ENCODE measurements at regions not wholly inside any gene's neighbourhood (a gene's known extent, or its start where the extent isn't known, plus 50 kb on each side); places are given as distances from the start of the nearest gene placed in this dataset.

DNA sequence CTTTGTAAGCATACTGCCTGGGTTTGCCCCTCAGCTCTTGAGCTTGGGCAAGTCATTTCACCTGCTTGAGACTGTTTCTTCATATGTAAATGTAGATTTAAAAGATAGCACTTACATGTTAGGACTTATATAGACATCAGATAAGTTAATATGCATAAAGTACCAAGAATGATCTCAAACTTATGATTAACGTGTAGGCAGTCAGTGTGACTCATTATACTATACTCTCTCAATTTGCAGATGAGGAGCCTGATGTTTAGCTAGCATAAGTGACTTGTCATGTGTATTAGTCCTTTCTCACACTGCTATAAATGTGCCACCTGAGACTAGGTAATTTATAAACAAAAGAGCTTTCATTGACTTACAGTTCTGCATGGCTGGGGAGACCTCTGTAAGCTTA, 690.5 kb downstream of the KCNJ2 start:
- DNase-seq = no peak
- ChIA-PET POLR2A (ENCODE audit: unreplicated experiment) (no interaction called here), CTCF (no interaction called here)
- intact Hi-C loops (cut with micrococcal nuclease) = loop anchor here (10.0 kb wide), 1 partner anchor 225 kb away; no protein-coding TSS in a partner anchor
- no peaks in the 10 kb centered on the region for H3F3A ChIP-seq (ENCODE audit: low read length, unreplicated experiment)
- no peaks in the 10 kb centered on the region for H4K20me1 ChIP-seq (ENCODE audit: low read length)
- no peaks in the 10 kb centered on the region for H3K79me2 ChIP-seq (ENCODE audit: low read length)
- H3K4me1 ChIP-seq (ENCODE audit: insufficient read depth, low read length) = peaks cover 15% of the 10 kb centered on the region
- no peaks in the 10 kb centered on the region for H3K9me3 ChIP-seq (ENCODE audit: low read length)
- H3K4me3 ChIP-seq (ENCODE audit: low read length) = no peak overlapping the region
- TF ChIP-seq EZH2 (IDR thresholded peaks at IDR 0.05; ENCODE audit: low read length, unreplicated experiment) (no peak), EZH2phosphoT487 (IDR thresholded peaks at IDR 0.05; ENCODE audit: borderline replicate concordance, low read length) (no peak)
- TF ChIP-seq, protein P1, sequence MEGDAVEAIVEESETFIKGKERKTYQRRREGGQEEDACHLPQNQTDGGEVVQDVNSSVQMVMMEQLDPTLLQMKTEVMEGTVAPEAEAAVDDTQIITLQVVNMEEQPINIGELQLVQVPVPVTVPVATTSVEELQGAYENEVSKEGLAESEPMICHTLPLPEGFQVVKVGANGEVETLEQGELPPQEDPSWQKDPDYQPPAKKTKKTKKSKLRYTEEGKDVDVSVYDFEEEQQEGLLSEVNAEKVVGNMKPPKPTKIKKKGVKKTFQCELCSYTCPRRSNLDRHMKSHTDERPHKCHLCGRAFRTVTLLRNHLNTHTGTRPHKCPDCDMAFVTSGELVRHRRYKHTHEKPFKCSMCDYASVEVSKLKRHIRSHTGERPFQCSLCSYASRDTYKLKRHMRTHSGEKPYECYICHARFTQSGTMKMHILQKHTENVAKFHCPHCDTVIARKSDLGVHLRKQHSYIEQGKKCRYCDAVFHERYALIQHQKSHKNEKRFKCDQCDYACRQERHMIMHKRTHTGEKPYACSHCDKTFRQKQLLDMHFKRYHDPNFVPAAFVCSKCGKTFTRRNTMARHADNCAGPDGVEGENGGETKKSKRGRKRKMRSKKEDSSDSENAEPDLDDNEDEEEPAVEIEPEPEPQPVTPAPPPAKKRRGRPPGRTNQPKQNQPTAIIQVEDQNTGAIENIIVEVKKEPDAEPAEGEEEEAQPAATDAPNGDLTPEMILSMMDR (conservative IDR thresholded peaks at IDR 0.05; ENCODE audit: low read depth, low read length) = no peak
- no peaks in the 10 kb centered on the region for H3K36me3 ChIP-seq (ENCODE audit: low read depth, low read length)
- H3K27me3 ChIP-seq (ENCODE audit: low read length) = no peaks in the 10 kb centered on the region
- no peak overlapping the region for H3K9ac ChIP-seq (ENCODE audit: low read length)
- no TSS peak for BruUV-seq (replicated peaks)
- no peak overlapping the region for H2AFZ ChIP-seq (ENCODE audit: low read length)
- no peak for ATAC-seq
- H3K27ac ChIP-seq (ENCODE audit: low read length) = no peak overlapping the region
- no peaks in the 10 kb centered on the region for H3K9me2 ChIP-seq (replicated peaks; ENCODE audit: low read length)
- no peak overlapping the region for H3K4me2 ChIP-seq (ENCODE audit: low read length)

DNA sequence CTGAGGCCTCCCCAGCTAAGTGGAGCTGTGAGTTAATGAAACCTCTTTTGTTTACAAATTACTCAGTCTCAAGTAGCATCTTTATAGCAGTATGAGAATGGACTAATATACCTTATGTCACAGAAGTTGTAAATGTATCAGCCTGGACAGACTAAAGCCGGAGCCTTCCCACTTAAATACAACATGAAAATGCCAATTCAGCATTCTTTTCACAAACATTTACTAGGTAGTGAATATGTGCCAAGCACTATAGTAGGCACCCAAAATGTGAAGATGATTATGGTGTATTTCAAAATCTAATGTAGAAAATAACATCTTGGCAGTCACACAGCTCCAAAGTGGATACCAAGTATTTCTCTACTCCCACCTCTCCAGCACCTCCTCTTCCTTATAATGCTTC, 693.0 kb downstream of the KCNJ2 start:
- no peak overlapping the region for H3K4me2 ChIP-seq (ENCODE audit: low read length)
- no peak overlapping the region for H2AFZ ChIP-seq (ENCODE audit: low read length)
- DNase-seq = no peak
- H3K36me3 ChIP-seq (ENCODE audit: low read depth, low read length) = no peaks in the 10 kb centered on the region
- POLR2A ChIA-PET (ENCODE audit: unreplicated experiment) = no interaction called here
- TF ChIP-seq, protein P1 (conservative IDR thresholded peaks at IDR 0.05; ENCODE audit: low read depth, low read length) = no peak
- no peak for TF ChIP-seq EZH2 (IDR thresholded peaks at IDR 0.05; ENCODE audit: low read length, unreplicated experiment)
- TF ChIP-seq EZH2phosphoT487 (IDR thresholded peaks at IDR 0.05; ENCODE audit: borderline replicate concordance, low read length) = no peak
- no peak for ATAC-seq
- intact Hi-C loops (cut with micrococcal nuclease) = no loop called here
- no peak overlapping the region for H3K9ac ChIP-seq (ENCODE audit: low read length)
- H3K4me3 ChIP-seq (ENCODE audit: low read length) = no peak overlapping the region
- no peaks in the 10 kb centered on the region for H3F3A ChIP-seq (ENCODE audit: low read length, unreplicated experiment)
- no peak overlapping the region for H3K27ac ChIP-seq (ENCODE audit: low read length)
- H3K27me3 ChIP-seq (ENCODE audit: low read length) = no peaks in the 10 kb centered on the region
- no peaks in the 10 kb centered on the region for H3K9me3 ChIP-seq (ENCODE audit: low read length)
- H3K79me2 ChIP-seq (ENCODE audit: low read length) = no peaks in the 10 kb centered on the region
- no peaks in the 10 kb centered on the region for H3K4me1 ChIP-seq (ENCODE audit: insufficient read depth, low read length)
- H4K20me1 ChIP-seq (ENCODE audit: low read length) = no peaks in the 10 kb centered on the region
- CTCF ChIA-PET = no interaction called here
- no peaks in the 10 kb centered on the region for H3K9me2 ChIP-seq (replicated peaks; ENCODE audit: low read length)
- no TSS peak for BruUV-seq (replicated peaks)

DNA sequence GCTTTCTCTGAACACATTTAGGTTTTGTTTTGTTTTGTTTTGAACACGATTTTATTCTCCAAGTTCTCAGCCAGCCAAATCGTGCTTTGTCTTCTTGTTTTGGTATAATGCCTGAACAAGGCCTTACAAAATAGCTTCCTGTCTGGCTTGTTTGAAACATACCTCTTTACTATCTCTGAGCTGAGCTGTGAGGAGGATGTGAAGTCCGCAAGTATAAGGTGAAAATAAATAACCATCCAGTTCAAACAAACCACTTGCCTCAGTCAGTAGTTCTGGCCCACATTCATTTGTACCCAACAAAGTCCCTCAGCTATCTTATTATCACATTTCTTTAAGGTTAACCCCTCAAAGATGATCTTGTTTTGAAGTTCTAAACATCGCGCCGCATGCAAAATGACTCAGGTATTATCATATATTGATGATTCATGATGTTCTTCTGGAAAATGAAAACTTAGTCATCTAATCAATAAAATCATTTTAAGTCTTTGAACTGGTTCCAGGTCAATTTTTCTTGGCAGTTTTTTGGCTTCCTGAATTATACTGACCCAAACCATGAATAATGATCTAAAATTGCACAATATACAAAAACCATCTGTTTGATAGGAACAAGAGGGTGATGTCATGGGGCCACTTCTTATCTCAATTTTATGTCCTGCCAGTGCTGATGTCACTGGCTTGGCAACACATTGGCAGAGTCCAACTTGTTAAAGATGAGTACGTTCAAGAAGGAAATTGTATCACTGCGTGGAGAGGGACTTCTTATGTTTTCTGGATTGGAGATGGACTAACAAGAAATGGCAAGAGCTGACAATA, 694.3 kb downstream of the KCNJ2 start:
- no peaks in the 10 kb centered on the region for H3K79me2 ChIP-seq (ENCODE audit: low read length)
- H3K27ac ChIP-seq (ENCODE audit: low read length) = no peak overlapping the region
- CTCF ChIA-PET = no interaction called here
- H3K36me3 ChIP-seq (ENCODE audit: low read depth, low read length) = no peaks in the 10 kb centered on the region
- H3K9me2 ChIP-seq (replicated peaks; ENCODE audit: low read length) = no peaks in the 10 kb centered on the region
- POLR2A ChIA-PET (ENCODE audit: unreplicated experiment) = no interaction called here
- H3F3A ChIP-seq (ENCODE audit: low read length, unreplicated experiment) = no peaks in the 10 kb centered on the region
- TF ChIP-seq, protein P1 (conservative IDR thresholded peaks at IDR 0.05; ENCODE audit: low read depth, low read length) = no peak
- no peak for TF ChIP-seq EZH2 (IDR thresholded peaks at IDR 0.05; ENCODE audit: low read length, unreplicated experiment)
- no peak for TF ChIP-seq EZH2phosphoT487 (IDR thresholded peaks at IDR 0.05; ENCODE audit: borderline replicate concordance, low read length)
- no peaks in the 10 kb centered on the region for H4K20me1 ChIP-seq (ENCODE audit: low read length)
- H2AFZ ChIP-seq (ENCODE audit: low read length) = no peak overlapping the region
- BruUV-seq (replicated peaks) = no TSS peak
- H3K4me1 ChIP-seq (ENCODE audit: insufficient read depth, low read length) = no peaks in the 10 kb centered on the region
- H3K9ac ChIP-seq (ENCODE audit: low read length) = no peak overlapping the region
- intact Hi-C loops (cut with micrococcal nuclease) = no loop called here
- no peak overlapping the region for H3K4me3 ChIP-seq (ENCODE audit: low read length)
- no peak for ATAC-seq
- no peaks in the 10 kb centered on the region for H3K9me3 ChIP-seq (ENCODE audit: low read length)
- H3K4me2 ChIP-seq (ENCODE audit: low read length) = no peak overlapping the region
- DNase-seq = no peak
- no peaks in the 10 kb centered on the region for H3K27me3 ChIP-seq (ENCODE audit: low read length)
